Inferior parietal cortex (tissue), 1 donor: ENCODE measurements at regions not wholly inside any gene's neighbourhood (a gene's known extent, or its start where the extent isn't known, plus 50 kb on each side); places are given as distances from the start of the nearest gene placed in this dataset.
A peak's percentile ranks its signal among the peaks of the same experiment; 100 is the strongest.

Experiments used
- DNase-seq: peaks from one replicate; pipeline ENCODE4 v3.0.0-alpha.2; 2016; ENCODE audit errors: extremely low spot score

GRCh38 chr13:72120632-72121031 lies 253.6 kb upstream of the DACH1 start:
- no peak for DNase-seq

DNA sequence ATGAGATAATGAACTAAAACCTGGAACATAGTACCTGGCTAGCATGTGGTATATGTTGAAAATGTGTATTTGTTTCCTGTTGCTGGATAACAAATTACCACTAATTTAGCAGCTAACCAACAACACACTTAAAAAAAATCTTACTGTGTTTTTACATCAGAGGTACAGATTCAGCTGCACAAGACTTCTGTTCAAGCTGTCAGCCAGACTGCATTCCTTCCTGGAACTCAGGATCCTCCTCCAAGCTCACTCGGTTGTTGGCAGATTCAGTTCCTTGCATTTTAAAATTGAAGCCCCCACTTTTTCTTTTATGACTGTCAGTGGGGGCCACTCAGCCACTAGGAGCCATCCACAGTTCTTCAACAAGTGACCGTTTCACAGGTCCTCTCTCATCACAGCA lies 246.9 kb upstream of the DACH1 start:
- no peak for DNase-seq

- DNase-seq = no peak
Observed at GRCh38 chr13:72113076-72113475, 246.1 kb upstream of the DACH1 start.

DNA sequence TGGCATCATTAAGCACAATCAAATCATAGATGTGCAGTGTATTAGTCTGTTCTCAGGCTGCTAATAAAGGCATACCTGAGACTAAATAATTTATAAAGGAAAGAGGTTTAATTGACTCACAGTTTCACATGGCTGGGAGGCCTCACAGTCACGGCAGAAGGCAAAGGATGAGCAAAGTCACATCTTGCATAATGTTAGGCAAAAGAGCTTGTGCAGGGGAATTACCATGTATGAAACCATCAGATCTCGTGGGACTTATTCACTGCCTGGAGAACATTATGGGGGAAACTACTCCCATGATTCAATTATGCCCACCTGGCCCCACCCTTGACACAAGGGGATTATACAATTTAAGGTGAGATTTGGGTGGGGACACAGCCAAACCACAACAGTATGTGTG lies 245.2 kb upstream of the DACH1 start:
- DNase-seq = no peak

- DNase-seq = no peak
Observed at GRCh38 chr13:72109863-72110262, 242.9 kb upstream of the DACH1 start.

DNA sequence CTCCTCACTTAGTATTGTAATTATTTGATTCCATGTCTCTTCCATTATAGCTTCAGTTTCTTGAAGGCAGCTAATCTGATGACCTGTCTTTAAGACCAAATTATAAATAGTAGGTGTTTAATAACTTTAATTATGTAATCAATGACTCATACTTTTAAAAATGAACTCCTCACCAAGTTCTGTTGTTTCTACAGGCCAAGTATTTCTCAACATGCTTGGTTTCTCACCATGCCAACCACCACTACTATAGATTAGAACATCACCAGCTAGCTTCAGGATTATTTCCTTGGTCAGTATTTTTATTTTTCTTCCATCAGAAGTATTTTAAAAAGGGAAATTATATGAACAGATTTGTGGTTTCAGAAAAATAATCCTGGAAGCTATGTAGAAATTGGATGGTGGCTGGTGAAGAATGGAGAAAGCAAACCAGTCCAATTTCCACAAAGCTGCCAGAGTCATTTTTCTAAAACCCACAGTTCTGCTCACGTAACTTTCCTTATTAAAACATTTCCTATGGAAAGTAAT lies 237.7 kb upstream of the DACH1 start:
- no peak for DNase-seq

- no peak for DNase-seq
Observed at GRCh38 chr13:72101768-72102400, 234.9 kb upstream of the DACH1 start.

- no peak for DNase-seq
Observed at GRCh38 chr13:72100339-72100738, 233.3 kb upstream of the DACH1 start.

- no peak for DNase-seq
Observed at GRCh38 chr13:72097568-72097967, 230.6 kb upstream of the DACH1 start.

DNA sequence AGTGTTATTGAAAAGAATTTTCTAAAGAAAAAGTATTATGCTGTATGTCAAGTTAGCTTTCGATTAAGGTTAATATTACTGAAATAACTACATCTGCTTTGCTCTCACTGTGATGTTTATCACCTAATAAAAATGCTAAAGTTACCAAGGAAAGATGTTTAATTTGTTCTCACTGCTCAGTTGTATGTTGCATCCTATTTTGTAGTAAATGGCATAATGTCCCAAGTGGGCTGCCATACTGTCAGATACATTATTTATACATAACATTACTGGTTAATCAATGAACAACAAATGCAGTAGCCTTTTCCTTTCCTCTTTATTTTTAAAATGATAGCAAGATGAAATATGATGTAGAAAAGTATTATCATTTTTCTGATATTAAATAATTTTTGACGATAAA lies 226.3 kb upstream of the DACH1 start:
- DNase-seq = no peak

- DNase-seq = no peak
Observed at GRCh38 chr13:72074663-72075062, 207.7 kb upstream of the DACH1 start.

DNA sequence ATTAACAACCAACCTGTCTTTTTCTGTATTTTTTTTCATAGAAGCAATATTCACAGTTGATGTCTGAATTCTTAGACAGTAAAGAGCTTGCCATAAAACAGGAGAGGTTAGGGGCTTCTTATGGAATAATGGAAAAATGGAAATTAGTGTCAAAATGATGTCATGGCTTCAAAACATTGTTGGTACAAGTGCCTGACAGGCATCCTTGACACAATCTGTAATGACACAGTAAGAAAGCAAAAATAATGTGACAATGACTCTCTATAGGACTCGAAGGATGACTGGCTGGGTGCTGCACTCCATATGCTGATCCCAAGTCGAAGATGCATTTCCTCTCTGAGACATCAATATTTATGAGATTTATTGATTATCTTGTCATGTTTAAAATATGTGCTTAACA lies 205.3 kb upstream of the DACH1 start:
- no peak for DNase-seq

- DNase-seq = no peak
Observed at GRCh38 chr13:72071713-72072112, 204.7 kb upstream of the DACH1 start.

DNA sequence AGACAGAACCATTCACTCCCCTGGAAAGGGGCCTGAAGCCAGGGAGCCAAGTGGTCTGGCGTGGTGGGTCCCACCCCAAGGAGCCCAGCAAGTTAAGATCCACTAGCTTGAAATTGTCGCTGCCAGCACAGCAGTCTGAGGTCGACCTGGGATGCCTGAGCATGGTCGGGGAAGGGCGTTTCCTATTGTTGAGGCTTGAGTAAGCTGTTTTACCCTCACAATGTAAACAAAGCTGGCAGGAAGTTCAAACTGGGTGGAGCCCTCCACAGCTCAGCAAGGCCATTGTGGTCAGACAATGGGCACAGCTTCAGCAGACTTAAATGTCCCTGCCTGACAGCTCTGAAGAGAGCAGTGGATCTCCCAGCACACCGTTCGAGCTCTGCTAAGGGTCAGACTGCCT lies 195.6 kb upstream of the DACH1 start:
- no peak for DNase-seq

GRCh38 chr13:72061613-72062012 lies 194.6 kb upstream of the DACH1 start:
- no peak for DNase-seq

DNA sequence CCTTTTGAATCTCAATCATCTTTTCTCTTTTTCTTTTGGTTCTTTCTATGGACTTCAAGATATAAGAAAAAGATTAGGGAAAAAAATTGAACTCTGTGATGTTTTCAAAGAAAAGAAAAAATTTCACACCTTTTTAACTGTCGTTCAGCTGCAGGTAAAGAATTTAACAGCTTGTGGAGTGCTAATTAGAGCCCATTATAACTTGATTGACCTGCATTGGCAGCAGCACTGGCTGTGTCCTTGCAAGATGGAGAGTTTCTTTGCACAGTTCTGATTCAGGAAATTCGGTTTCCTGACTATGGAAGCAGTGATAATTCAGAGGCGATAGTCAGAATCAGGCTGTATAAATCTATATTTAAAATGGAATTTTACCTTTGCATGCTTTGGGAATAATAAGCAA lies 183.2 kb upstream of the DACH1 start:
- DNase-seq = no peak

GRCh38 chr13:72043366-72043765 lies 176.4 kb upstream of the DACH1 start:
- peak; percentile 61 for DNase-seq

- DNase-seq = no peak
Observed at GRCh38 chr13:72041165-72041564, 174.2 kb upstream of the DACH1 start.

DNA sequence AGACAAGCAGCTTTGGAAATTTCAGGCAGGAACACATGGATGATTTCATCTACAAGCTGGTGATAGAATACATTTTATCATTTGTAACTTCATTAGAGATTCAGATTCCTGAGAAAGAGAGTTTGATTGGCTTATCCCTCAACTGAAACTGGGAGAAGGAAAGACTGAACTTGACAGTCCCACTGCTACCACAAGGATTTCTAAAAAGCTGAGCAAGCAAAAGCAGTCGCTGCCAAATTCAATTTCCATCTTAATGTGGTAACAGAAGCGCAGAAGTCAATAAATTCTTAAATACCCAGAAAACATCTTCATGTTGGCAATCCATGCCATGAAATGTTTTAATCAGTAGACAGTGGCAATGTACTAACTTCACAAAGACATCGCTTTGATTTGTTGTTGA lies 172.1 kb upstream of the DACH1 start:
- no peak for DNase-seq

DNA sequence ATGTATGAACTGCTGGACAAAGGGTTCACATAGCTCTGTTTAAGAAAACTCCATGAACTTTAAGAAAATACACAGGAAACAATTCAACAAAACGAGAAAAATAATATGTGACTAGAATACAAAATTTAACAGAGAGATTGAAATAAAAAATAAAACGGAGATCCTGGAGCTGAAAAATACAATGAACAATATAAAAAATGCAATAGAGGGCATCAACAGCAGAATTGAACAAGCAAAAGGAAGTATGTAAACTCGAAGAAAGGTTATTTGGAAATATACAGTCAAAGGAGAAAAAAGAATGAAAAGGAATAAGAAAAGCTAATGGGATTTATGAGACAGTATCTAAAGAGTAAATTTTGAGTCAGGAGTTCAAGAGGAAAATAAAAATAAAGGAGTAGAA lies 163.0 kb upstream of the DACH1 start:
- DNase-seq = no peak

DNA sequence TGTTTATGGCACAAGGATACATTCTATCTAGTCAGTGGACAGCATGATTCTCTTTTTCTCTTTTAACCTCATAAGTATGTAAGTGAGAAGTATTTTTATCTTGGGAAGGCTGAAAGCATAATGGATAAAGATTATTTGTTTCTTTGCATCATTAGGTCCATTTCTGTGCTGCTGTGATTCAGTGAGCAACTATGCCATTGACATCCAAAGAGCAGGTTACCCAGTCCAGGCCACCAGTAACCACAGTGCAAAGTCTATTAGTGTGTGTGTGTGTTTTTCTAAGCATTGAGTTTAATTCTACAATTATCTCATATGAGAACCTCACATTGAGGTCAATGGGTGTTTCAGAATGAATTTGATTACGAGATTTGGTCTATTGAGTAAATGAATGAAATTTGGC lies 158.8 kb upstream of the DACH1 start:
- no peak for DNase-seq

DNA sequence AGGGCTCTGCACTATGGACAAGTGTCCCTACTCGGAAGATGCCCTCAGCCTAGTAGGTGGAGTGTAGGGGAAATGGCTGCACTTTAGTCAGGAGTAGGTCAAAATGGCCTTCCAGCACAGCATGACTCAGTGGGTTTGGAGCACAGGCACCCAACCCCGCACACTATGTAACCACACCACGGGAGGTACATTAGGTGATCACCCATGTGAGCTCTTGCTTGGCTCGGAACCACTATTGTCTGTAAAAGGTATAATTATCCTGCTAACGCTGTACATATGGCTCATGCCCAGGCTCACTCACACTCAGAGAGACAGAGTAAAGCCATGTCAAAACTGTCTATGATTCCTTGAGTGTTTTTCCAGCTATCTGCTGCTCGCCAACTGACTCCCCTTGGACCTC lies 156.9 kb upstream of the DACH1 start:
- no peak for DNase-seq

DNA sequence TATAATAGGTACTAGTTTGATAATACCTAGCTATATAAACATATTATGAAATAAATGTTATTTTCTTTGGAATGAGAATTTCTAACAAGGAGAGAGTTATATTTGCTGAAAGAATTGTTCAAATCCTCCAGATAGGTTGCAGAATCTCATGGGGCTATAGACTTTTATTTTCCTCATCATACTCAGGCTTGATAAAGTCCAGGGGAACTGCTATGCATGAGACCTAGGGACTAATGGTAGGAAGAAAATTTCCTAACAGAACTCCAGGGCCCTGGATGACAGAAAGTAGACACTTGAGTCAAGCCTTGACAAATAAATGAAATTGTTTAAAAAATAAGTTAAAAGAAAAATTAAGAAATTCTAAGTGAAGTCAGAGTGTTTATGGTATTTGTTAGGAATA lies 138.5 kb upstream of the DACH1 start:
- no peak for DNase-seq

- no peak for DNase-seq
Observed at GRCh38 chr13:72004784-72005374, 137.9 kb upstream of the DACH1 start.
